Mesothelial cell of epicardium (in vitro differentiated cells): ENCODE measurements at regions not wholly inside any gene's neighbourhood (a gene's known extent, or its start where the extent isn't known, plus 50 kb on each side); places are given as distances from the start of the nearest gene placed in this dataset.
"Not testable (repeated sequence)": the region's sequence is repeated elsewhere in the genome, so short reads cannot be mapped to it uniquely, and the experiment has no call there.

ENCODE experiments used
- DNase-seq, 2 experiments: peaks; one replicate each; pipeline ENCODE4 v3.0.0; 2021; ENCODE audit warnings: low spot score in 2 of 2; ENCODE audit not compliant: unreplicated experiment in 2 of 2
- H3K27ac Mint-ChIP-seq: 2 replicates; pipeline ENCODE4 v1.8.0; 2021; ENCODE audit warnings: mixed read lengths
- H3K27me3 Mint-ChIP-seq: 2 replicates; pipeline ENCODE4 v1.8.0; 2021; ENCODE audit warnings: low read depth, mixed read lengths
- H3K36me3 Mint-ChIP-seq: 2 replicates; pipeline ENCODE4 v1.8.0; 2021; ENCODE audit warnings: mixed read lengths
- H3K4me1 Mint-ChIP-seq: 2 replicates; pipeline ENCODE4 v1.8.0; 2021; ENCODE audit warnings: mixed read lengths
- H3K4me3 Mint-ChIP-seq: 2 replicates; pipeline ENCODE4 v1.8.0; 2021; ENCODE audit warnings: mild to moderate bottlenecking, moderate library complexity, mixed read lengths
- H3K9me3 Mint-ChIP-seq: 2 replicates; pipeline ENCODE4 v1.8.0; 2021; ENCODE audit warnings: mixed read lengths
- TF ChIP-seq, protein P1 (sequence below): fragments of 200-600 bp; sonication (generic); IDR thresholded peaks from one replicate; pipeline ENCODE4 v1.5.0; 2021; ENCODE audit warnings: antibody characterized with exemption; ENCODE audit not compliant: unreplicated experiment

DNA sequence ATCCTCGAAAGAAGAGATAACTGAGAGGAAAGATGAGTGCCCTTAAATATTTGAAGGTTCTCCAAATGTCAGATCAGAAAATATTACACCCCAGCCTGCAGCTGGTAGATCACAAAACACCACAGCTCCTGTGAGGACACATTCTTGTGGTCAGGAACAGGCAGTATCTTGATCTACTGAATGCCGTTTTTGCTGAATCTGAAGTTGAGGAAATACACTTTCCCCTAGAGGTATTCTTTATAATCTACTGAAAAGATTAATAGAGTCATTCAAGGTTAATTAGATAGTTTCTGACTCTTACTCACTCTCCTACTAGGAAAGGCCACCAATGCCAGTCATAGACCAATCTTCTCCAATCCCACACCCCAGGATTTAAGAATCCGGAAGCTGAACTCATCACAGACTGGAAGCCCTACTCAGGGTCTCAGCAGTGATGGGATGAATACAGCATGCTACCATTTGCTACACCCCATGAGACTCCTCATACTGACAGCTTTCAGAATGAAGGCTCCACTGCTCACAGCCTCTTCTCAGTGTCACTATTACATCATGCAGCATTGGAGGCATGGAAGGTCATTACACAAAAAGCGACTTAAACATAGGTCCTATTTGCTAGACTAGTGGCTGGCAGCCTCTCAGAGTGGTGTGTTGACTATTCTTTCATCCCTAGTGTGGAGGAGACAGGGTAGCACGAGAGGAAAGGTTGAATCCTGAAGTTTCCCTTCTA, 143.9 kb upstream of the SLC1A3 start:
- no peak for DNase-seq
- Mint-ChIP-seq H3K27ac (peak overlapping the region; percentile 24), H3K36me3 (peaks cover 2% of the 10 kb centered on the region), H3K9me3 (peaks cover 6% of the 10 kb centered on the region), H3K4me3 (no peak overlapping the region), H3K4me1 (peaks cover 40% of the 10 kb centered on the region), H3K27me3 (no peaks in the 10 kb centered on the region)
- TF ChIP-seq, protein P1, sequence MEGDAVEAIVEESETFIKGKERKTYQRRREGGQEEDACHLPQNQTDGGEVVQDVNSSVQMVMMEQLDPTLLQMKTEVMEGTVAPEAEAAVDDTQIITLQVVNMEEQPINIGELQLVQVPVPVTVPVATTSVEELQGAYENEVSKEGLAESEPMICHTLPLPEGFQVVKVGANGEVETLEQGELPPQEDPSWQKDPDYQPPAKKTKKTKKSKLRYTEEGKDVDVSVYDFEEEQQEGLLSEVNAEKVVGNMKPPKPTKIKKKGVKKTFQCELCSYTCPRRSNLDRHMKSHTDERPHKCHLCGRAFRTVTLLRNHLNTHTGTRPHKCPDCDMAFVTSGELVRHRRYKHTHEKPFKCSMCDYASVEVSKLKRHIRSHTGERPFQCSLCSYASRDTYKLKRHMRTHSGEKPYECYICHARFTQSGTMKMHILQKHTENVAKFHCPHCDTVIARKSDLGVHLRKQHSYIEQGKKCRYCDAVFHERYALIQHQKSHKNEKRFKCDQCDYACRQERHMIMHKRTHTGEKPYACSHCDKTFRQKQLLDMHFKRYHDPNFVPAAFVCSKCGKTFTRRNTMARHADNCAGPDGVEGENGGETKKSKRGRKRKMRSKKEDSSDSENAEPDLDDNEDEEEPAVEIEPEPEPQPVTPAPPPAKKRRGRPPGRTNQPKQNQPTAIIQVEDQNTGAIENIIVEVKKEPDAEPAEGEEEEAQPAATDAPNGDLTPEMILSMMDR: no peak

DNA sequence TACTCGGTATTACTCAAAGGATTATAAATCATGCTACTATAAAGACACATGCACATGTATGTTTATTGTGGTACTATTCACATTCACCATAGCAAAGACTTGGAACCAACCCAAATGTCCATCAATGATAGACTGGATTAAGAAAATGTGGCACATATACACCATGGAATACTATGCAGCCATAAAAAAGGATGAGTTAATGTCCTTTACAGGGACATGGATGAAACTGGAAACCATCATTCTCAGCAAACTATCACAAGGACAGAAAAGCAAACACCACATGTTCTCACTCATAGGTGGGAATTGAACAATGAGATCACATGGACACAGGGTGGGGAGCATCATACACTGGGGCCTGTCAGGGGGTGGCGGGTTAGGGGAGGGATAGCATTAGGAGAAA, 130.5 kb upstream of the SLC1A3 start:
- not testable (repeated sequence) for H3K27ac Mint-ChIP-seq, H3K27me3 Mint-ChIP-seq, H3K4me1 Mint-ChIP-seq, H3K36me3 Mint-ChIP-seq, H3K4me3 Mint-ChIP-seq, DNase-seq
- H3K9me3 Mint-ChIP-seq: peaks cover 14% of the 10 kb centered on the region

DNA sequence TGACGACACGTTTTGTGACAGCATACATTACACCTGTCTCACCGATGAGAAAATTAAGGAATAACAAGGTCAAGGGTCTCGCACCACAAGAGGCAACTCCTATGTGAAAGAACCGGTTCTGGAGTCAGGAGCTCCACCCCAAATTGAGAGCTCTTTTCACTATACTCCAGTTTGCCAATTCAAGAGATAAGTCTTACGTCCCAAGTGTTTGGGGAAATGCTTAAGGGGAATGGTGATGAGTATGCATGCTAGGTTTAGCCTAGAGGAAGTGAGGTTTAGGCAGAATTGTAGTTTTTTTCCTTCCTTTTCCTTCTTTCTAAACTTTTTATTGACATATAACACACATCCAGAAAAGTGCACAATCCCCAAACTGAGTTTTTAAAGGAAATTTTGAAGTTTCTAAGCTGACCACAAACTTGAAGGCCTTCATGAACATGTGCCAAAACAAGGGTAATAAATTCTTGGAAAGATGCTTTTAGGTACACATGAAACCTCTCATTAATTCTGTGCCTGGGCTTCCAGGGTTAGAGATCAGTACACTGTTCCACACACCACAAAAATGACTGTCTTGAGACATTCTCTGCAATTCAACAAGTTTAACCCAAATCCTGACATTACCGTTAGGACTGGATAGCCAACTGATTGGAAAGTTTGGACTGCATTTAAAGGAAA, 127.6 kb upstream of the SLC1A3 start:
- no peak for DNase-seq
- TF ChIP-seq, protein P1: no peak
- H3K4me1 Mint-ChIP-seq: peaks cover 10% of the 10 kb centered on the region
- H3K27me3 Mint-ChIP-seq: no peaks in the 10 kb centered on the region
- H3K4me3 Mint-ChIP-seq: no peak overlapping the region
- peaks cover 14% of the 10 kb centered on the region for H3K9me3 Mint-ChIP-seq
- no peak overlapping the region for H3K27ac Mint-ChIP-seq
- H3K36me3 Mint-ChIP-seq: peaks cover 4% of the 10 kb centered on the region

DNA sequence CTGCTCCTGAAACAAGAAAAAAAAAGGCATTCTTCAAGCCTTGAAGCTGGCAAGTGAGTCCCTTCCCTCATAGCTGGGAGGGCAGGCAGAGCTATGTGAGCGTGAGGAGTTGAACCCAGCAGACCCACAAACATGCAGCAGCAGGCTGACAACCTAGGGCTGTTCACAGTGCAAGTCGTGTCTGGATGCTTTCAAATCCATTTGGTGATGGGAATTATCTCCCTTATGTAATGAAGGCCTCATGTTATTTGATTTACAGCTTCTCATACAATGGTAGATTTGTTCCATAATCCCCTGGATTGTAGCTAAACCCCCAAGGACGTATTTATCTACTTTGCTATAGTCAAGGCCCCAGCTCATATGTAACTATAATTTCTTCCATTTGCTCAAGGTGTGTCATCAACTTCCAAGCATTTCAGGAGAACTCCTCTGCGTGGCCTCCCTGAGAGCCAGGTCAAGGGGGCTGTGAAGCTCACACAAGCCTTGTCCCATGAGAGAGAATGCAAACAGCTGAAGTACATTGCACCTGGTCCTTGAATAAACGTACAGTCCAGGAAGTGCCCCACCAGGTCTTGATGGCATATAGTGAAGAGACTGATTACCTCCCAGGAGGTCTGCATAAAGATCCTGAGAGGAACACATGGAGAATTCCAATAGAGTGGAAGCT, 124.8 kb upstream of the SLC1A3 start:
- Mint-ChIP-seq H3K4me1 (peaks cover 10% of the 10 kb centered on the region), H3K36me3 (no peaks in the 10 kb centered on the region), H3K27ac (no peak overlapping the region), H3K4me3 (no peak overlapping the region), H3K9me3 (peaks cover 2% of the 10 kb centered on the region), H3K27me3 (no peaks in the 10 kb centered on the region)
- DNase-seq: no peak
- TF ChIP-seq, protein P1: no peak

DNA sequence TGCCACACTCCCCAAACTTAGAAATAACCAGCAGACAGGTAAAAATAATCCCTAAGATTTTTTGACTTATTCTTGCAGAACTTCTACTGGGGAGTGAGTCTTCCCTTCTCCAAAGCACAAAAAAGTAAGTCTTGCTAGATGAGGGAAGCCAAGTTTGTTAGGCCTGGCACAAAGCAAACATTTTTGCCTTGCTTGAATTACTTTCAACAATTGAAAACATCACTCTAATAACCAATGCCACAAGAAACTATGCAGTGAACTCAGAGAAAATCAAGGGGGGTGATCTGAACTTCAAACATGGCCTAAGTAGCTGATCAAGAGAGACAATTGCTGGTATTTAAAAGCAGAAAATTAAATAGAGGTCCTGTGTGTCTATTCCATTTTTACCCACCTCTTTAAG, 123.6 kb upstream of the SLC1A3 start:
- H3K9me3 Mint-ChIP-seq: peaks cover 3% of the 10 kb centered on the region

More for the DNA sequence above, 123.6 kb upstream of the SLC1A3 start:
- DNase-seq: no peak
- peaks cover 11% of the 10 kb centered on the region for H3K4me1 Mint-ChIP-seq
- no peak overlapping the region for H3K27ac Mint-ChIP-seq
- H3K27me3 Mint-ChIP-seq: no peaks in the 10 kb centered on the region
- H3K36me3 Mint-ChIP-seq: no peaks in the 10 kb centered on the region
- TF ChIP-seq, protein P1: no peak
- H3K4me3 Mint-ChIP-seq: no peak overlapping the region
